ENCODE measurements at regions not wholly inside any gene's neighbourhood (a gene's known extent, or its start where the extent isn't known, plus 50 kb on each side); places are given as distances from the start of the nearest gene placed in this dataset.

GRCh38 chr22:48925450-48925849 is 902.2 kb downstream of the BRD1 start:
- no peak for TF ChIP-seq CTCF (IDR thresholded peaks at IDR 0.05)
- no peak for TF ChIP-seq POLR2A (IDR thresholded peaks at IDR 0.05)

Data from tibial nerve (tissue), 3 donors.